ENCODE measurements at regions not wholly inside any gene's neighbourhood (a gene's known extent, or its start where the extent isn't known, plus 50 kb on each side); places are given as distances from the start of the nearest gene placed in this dataset.

DNA sequence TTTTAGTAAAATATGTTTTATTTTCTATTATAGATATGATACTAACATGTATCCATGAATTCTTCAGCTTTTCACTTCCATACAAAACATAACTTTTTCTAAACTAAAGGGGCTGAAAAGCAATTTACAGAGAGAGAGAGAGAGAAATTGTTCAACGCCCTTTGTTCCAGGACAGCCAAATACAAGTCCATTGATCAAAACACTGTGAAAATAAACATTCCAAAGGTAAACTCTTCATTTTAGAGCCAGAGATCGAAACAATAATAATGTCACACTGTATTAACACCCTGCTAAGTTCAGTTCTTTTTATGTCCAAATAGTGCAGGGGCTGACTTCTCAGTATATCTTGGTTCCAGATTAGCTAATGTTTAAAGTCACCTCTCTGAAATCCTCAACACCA, 516.2 kb upstream of the ATXN8OS start:
- TF ChIP-seq CTCF (IDR thresholded peaks at IDR 0.05) = no peak
- no peak for TF ChIP-seq POLR2A (IDR thresholded peaks at IDR 0.05)

Measured in heart left ventricle (tissue), 13 donors.